ENCODE measurements at regions not wholly inside any gene's neighbourhood (a gene's known extent, or its start where the extent isn't known, plus 50 kb on each side); places are given as distances from the start of the nearest gene placed in this dataset.

- TF ChIP-seq POLR2A (IDR thresholded peaks at IDR 0.05) (no peak), CTCF (IDR thresholded peaks at IDR 0.05 in 8 of 11, conservative IDR thresholded peaks at IDR 0.05 in 3 of 11) (no peak), POLR2AphosphoS5 (IDR thresholded peaks at IDR 0.05) (no peak)
These were observed 440.3 kb upstream of the RGS6 start for GRCh38 chr14:71491931-71492330.
